Anterior cingulate cortex (tissue), 58 donors: ENCODE measurements at regions not wholly inside any gene's neighbourhood (a gene's known extent, or its start where the extent isn't known, plus 50 kb on each side); places are given as distances from the start of the nearest gene placed in this dataset.
A peak's percentile ranks its signal among the peaks of the same experiment; 100 is the strongest.

ENCODE experiments used
- DNase-seq, 58 donors: peaks; one replicate each; lab custom pipeline; 2025; lab: John Stamatoyannopoulos, UW

DNA sequence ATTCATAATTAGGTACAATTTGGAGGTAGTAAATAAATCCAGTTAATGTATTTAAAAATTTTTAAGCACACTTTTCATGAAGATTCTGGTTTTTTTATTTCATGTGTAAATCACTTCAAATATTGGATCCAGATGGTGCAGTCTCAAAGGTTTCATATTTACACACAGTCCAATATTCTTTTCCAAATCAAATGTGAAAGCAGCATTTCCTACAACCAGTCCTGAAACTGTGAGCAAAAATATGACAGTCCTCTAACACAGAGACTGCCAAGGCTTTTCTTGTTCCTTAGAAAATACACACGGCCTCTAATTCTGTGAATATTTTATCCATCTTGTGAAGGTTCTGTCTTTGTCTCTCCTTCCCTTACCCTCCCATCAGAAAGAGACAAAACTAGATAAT is 645.9 kb downstream of the ARL4A start:
- DNase-seq: no peak

DNA sequence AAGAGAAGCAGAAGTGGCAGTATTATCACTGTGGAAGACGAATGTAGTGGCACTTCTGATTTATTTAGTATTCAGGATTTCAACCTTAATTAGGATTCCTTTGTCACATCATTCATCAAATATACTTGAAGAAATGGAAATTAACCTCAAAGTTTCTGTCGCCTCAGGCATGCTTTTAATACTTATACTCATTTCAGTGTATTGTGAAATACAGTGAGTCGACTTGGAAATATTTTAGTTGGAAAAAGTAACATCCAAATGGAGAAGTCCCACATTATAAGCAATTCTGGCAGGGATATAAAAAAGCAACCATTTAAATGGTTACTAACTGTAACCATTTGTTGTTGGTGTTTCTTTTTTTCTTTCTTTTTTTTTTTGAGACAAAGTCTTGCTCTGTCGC is 648.8 kb downstream of the ARL4A start:
- no peak for DNase-seq

DNA sequence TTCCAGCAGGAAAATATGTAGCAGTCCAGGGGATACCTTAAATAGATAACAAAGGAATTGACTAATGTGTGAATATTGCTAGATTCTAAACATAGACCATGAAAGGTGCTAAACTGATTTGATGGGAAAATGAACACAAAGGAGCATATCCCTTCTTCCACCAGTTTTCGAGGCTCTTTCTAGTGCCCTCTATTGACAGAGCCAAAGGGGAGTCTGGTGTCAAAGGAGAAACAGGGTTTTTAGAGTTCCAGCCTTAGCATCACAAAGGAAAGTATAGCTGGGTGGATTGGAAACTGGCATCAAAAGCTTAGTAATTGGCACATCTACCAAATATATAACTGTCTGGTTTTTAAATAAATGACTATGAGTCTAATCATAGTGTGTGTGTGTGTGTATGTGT is 636.8 kb downstream of the ETV1 start:
- DNase-seq: no peak

DNA sequence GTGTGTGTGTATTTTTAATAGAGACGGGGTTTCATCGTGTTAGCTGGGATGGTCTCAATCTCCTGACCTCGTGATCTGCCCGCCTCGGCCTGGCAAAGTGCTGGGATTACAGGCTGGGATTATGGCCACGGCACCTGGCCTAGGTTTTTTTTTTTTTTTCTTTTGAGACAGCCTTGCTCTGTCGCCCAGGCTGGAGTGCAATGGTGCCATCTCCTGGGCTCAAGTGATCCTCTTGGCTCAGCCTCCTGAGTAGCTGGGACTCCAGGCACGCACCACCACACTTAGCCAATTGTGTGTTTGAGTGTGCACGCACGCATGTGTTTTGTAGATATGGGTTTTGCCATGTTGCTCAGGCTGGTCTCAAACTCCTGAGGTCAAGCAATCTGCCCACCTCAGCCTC is 629.8 kb downstream of the ETV1 start:
- no peak for DNase-seq

DNA sequence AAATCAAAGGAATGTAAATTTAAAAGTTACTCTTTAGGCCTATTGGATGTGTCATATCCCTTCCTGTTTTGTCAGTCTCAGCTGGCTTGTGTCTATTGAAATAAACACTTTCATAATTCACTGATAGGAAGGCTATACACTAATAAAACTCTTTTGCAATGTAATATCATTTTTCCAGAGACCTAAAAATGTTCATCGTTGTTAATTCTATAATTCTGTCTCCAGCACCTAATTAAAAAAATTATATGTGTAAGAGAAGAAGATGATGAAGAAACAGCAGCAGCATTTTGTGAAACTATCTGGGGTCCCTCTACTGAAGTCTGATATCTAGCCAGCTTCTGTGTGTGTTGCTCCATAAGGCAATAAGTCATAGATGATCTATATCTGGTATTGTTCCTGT is 602.7 kb downstream of the ETV1 start:
- DNase-seq: no peak

- no peak for DNase-seq
These were observed 581.6 kb downstream of the ETV1 start for GRCh38 chr7:13407911-13408310.

DNA sequence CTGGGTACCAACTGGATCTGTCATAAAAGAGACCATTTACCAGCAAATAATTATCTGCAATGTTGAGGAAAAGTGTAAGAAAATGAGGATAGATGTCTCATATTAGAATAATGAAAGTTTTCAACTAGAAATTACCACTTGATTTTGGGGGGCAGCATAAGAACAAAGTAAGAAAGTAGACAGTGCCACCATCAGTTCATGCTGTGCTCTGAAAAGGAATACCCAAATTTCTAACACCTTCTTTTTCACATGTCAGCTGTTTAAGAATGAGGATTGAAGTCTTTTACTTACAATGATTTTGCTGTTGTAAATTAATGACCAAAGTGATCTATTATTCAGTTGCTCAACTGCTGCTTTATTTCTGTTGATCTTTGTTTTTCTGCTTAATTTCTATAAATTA is 578.3 kb downstream of the ETV1 start:
- DNase-seq: no peak

DNA sequence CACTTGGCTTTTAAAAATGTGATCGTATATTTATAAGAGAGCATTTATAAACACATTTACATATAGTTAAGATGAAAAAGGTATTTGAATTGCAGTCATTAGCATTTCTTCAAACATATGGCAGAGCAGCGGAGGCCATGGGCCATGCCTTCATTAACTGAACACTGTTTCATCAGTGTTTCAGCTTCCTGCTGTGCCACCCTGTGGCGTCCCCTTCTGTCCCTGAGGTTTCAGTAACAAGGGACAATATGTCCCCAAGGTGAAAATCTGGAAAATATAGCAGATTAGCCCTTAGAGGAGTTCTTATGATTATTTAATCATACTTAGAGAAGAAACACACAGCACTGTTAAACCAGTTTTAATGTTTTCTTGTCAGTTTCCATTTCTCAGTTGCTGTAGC is 577.8 kb downstream of the ETV1 start:
- no peak for DNase-seq

DNA sequence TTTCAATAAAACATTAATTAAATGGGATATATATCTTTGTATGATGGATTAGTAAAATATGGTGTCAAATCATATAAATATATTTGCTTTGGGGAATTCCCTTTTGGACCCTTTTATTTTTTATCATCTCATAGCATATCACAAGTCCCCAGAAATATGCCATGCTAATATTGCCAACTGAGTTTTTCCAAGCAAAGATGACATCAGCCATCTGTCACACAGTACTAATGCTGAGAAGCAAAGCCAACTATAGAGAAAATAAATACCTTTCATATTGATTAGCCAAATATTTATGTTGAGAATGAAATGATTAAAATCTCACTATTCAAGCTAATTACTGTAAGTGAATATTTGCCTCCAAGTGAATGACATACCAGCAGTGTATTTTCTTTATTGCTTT is 575.3 kb downstream of the ETV1 start:
- DNase-seq: no peak

GRCh38 chr7:13414661-13415107 is 574.8 kb downstream of the ETV1 start:
- no peak for DNase-seq

DNA sequence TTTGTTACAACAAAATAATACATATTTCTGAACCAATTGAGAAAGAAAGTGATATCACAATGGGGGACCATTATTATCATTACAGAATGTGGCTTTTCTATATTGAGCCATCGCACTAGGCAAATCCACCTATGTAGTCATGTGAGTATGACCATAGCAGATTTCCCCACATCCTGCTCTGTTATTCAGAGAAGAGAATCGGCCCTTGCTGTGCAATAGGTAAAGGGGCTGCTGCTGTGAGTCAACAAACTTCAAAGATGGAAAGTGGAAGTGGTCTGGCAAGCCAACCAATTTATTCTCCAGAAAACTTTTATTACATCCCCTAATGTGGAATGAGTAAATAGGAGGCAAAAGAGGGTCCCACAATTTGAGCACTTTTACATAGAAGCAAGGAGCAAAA is 573.4 kb downstream of the ETV1 start:
- no peak for DNase-seq

- DNase-seq: no peak
These were observed 572.9 kb downstream of the ETV1 start for GRCh38 chr7:13416544-13416943.

DNA sequence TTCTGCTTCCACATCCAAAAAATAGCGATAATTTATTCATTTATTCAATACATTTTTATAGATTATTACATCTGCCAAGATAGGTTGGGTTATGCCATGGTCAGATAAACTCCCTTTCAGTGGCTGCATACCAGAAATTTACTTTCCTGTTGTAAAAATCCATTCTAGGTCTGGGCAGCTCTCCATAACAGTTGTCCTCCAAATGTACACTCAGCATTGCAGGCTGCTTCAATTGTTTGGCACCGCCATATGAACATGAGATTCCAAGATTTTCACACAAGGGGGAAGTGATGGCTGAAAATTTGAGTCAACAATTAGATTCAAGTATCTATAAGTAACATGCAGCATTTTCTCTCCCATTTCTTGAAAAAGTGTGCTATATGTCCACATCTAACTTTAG is 568.7 kb downstream of the ETV1 start:
- DNase-seq: peak in 3 of 58 donors; percentile 1 to 22 (median 4)

- DNase-seq: no peak
These were observed 567.7 kb downstream of the ETV1 start for GRCh38 chr7:13421776-13422175.

DNA sequence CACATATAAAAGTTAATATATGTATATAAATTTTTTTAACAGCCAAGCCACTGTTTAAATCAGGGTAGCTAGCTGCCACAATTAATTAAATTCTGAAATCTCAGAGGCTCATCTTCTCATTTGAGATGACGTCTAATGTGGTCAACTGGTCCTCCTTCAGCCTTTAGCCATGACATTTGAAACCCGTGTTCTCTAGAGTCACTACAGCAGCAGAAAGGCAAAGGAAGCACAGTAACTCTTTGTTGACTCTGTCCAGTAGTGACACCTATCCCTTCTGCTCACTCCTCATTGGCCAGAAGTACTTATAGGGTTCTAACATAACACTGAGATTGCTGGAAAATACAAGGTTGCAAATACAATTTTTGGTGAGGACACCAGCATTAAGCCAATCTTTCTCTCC is 555.5 kb downstream of the ETV1 start:
- DNase-seq: no peak

- no peak for DNase-seq
These were observed 547.2 kb downstream of the ETV1 start for GRCh38 chr7:13442226-13442625.

- DNase-seq: no peak
These were observed 541.8 kb downstream of the ETV1 start for GRCh38 chr7:13447637-13448036.

DNA sequence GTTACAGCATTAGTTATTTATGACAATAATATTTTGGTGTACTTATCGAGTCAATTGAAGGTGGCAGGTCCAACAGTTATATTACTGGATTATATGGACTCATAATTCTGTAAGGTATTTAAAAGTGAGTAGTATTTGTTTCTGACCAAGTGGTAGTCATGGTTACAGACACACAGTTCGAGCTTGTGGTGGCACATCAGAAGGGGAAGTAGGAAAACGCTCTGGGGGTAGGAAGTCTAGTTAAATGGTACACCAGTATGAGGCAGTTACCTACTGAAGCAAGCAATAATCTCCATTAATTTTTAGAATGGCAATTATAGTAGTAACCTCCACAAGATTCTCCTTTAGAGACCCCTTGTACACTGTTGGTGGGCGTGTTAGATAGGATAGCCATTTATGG is 541.2 kb downstream of the ETV1 start:
- no peak for DNase-seq

DNA sequence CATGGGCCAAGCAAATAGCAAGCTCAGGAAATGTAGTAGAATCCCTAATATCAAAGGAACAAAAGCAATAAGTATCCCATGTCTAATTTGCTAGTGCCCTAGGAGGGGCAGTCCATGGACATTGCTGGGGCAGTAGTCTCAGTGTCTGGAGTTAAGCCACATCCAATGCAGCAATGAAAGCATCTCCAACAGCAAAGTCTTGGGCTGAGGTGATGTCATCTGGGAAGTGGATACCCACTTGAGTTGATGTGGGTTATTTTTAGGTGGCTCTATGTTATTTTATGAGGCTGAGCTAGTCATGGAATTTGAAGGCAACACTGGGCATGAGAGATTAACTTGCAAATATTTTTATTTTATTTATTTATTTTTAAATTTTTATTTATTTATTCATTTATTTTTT is 540.0 kb downstream of the ETV1 start:
- no peak for DNase-seq

DNA sequence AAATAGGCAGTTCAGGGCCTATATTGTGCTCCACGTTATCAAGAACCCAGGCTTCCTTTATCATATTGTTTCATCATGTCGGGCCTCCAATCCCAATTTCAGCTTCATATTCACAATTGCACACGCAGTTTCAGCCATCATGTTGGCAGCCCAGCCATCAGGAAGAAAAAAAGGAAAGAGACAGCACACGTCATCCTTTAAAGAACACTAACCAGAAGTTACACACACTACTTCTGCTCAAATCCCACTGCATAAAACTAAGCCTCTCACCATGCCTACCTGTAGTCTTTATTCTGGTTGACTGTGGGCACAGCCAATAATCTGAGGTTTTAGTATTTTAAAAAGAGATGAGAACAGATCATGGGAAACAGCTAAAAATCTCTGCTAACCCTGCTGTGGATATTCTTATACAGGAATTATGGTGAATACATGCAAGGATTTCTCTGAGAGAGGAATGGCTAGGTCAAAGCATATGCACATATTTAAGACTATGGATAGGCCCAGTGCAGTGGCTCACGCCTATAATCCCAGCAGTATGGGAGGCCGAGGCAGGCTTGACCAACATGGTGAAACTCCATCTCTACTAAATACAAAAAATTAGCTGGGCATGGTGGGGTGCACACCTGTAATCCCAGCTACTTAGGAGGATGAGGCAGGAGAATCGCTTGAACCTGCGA is 534.4 kb downstream of the ETV1 start:
- no peak for DNase-seq

DNA sequence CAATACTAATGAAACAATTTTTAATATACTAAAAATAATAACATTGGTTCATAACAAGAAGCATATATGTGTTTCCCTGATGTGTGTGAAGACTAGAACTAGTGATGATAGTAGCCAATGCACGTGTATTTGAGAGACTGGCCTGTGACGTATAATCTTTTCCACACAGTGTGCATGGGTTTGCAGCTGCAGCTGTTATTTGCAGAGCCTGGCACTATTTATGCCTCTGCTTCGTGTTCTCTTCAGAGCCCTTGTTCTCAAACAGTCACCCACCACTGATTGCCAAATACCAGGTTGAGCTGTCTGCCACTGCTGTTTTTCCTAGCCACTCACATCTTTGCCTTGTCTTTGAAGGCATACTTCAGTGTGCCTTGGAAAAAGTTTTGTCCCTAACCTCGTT is 531.7 kb downstream of the ETV1 start:
- DNase-seq: peak in 18 of 58 donors; percentile 1 to 32 (median 4)

GRCh38 chr7:13466874-13467547 is 522.5 kb downstream of the ETV1 start:
- no peak for DNase-seq
